ENCODE measurements at regions not wholly inside any gene's neighbourhood (a gene's known extent, or its start where the extent isn't known, plus 50 kb on each side); places are given as distances from the start of the nearest gene placed in this dataset.

- H3K27ac ChIP-seq, result no peak overlapping the region
Observed at GRCh38 chr10:84783909-84784308, 455.5 kb downstream of the CCSER2 start.

DNA sequence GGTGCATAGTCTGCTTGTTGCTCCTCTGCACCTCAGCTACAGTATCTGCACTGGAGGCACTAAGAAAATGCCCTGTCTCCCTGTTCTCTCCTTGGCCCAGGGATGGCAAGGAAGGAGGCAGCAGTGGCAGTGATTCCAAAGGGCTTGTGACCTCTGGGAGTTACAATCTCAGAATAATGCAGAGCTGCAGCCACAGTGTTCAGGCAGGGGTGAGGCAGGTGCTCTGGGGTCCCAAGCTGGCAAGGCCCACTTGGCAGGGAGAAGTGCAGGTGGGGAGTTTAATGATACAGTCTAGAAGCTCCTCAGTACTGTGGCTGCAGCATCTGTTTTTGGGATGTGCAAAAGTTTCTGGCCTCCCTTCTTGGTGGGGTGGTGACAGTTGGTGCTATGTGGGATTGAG, 456.4 kb downstream of the CCSER2 start:
- TF ChIP-seq CTCF (IDR thresholded peaks at IDR 0.05) (no peak), ZFX (IDR thresholded peaks at IDR 0.05; ENCODE audit: borderline replicate concordance) (no peak)
- no peak overlapping the region for H3K27ac ChIP-seq

More at GRCh38 chr10:84783909-84784308, 455.5 kb downstream of the CCSER2 start:
- TF ChIP-seq ZFX (IDR thresholded peaks at IDR 0.05; ENCODE audit: borderline replicate concordance), result no peak
- TF ChIP-seq CTCF (IDR thresholded peaks at IDR 0.05), result no peak

- TF ChIP-seq ZFX (IDR thresholded peaks at IDR 0.05; ENCODE audit: borderline replicate concordance), result no peak
- TF ChIP-seq CTCF (IDR thresholded peaks at IDR 0.05), result no peak
- no peak overlapping the region for H3K27ac ChIP-seq
Observed at GRCh38 chr10:84789026-84789425, 460.6 kb downstream of the CCSER2 start.

- H3K27ac ChIP-seq, result no peak overlapping the region
- TF ChIP-seq CTCF (IDR thresholded peaks at IDR 0.05) (no peak), ZFX (IDR thresholded peaks at IDR 0.05; ENCODE audit: borderline replicate concordance) (no peak)
Observed at GRCh38 chr10:84798312-84798711, 469.9 kb downstream of the CCSER2 start.

DNA sequence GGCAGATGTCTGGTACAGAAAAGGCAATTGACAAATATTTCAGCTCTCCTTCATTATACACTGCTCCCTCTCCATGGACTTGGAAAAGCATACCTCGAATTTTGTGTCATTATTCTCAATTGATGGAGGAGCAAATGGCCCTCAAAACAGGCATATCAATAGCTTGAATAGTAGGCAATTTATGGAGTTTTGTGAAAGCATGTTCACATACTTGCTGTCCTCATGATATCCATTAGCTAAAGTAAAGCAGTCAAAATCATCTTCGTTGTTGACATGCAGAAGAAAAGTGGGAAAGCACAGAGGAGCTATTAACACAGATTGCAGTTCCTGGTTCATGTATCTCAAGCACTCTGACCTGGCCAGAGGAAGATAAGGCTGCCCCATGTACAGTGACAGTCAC, 472.8 kb downstream of the CCSER2 start:
- H3K27ac ChIP-seq, result no peak overlapping the region
- TF ChIP-seq CTCF (IDR thresholded peaks at IDR 0.05) (no peak), ZFX (IDR thresholded peaks at IDR 0.05; ENCODE audit: borderline replicate concordance) (no peak)

DNA sequence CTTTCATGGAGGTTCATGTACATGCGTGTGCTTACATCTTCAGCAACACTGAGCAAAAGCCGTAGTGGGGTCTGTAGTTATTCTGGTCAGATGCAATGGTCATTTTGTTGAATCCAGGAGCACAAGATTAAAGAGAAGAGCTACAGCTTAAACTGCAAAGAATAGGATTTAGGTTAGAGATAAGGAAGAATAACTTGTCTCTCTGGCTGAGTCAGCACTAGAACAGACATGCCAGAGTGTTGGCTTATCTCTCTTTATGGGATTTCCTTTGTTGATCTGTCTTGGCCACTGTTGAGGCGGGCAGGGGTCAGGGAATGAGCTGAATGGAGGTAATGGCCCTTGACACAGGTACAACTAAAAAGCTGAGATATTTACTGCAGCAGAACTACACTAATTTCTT, 473.5 kb downstream of the CCSER2 start:
- TF ChIP-seq ZFX (IDR thresholded peaks at IDR 0.05; ENCODE audit: borderline replicate concordance) (no peak), CTCF (IDR thresholded peaks at IDR 0.05) (no peak)
- H3K27ac ChIP-seq, result no peak overlapping the region

- H3K27ac ChIP-seq, result no peak overlapping the region
- no peak for TF ChIP-seq CTCF (IDR thresholded peaks at IDR 0.05)
- TF ChIP-seq ZFX (IDR thresholded peaks at IDR 0.05; ENCODE audit: borderline replicate concordance), result no peak
Observed at GRCh38 chr10:84805149-84805548, 476.8 kb downstream of the CCSER2 start.

Data from 22Rv1 (cell line).